ENCODE measurements at regions not wholly inside any gene's neighbourhood (a gene's known extent, or its start where the extent isn't known, plus 50 kb on each side); places are given as distances from the start of the nearest gene placed in this dataset.

- TF ChIP-seq CTCF (IDR thresholded peaks at IDR 0.05; ENCODE audit: low read depth, low read length) (no peak), EZH2phosphoT487 (IDR thresholded peaks at IDR 0.05; ENCODE audit: low read depth) (no peak)
These were observed 69.3 kb downstream of the NHLRC3 start for GRCh38 chr13:39107561-39107960.
